Omental fat pad (tissue), 3 donors: ENCODE measurements at regions not wholly inside any gene's neighbourhood (a gene's known extent, or its start where the extent isn't known, plus 50 kb on each side); places are given as distances from the start of the nearest gene placed in this dataset.
"Not testable (repeated sequence)": the region's sequence is repeated elsewhere in the genome, so short reads cannot be mapped to it uniquely, and the experiment has no call there.

Source experiments
- ATAC-seq: fragments of 150-250 bp; one replicate; pipeline ENCODE4 v1.9.1; 2016; ENCODE audit warnings: mild to moderate bottlenecking, moderate library complexity; ENCODE audit not compliant: low FRiP score
- DNase-seq: peaks from one replicate; pipeline ENCODE4 v3.0.0-alpha.2; 2019; ENCODE audit warnings: low spot score
- TF ChIP-seq, protein P1 (sequence below), 3 donors: fragments of 450-650 bp; IDR thresholded peaks; one replicate each; pipeline ENCODE4 v1.5.1; 2016 to 2017; ENCODE audit warnings: antibody characterized with exemption in 3 of 3, mild to moderate bottlenecking in 3 of 3, moderate library complexity in 2 of 3

DNA sequence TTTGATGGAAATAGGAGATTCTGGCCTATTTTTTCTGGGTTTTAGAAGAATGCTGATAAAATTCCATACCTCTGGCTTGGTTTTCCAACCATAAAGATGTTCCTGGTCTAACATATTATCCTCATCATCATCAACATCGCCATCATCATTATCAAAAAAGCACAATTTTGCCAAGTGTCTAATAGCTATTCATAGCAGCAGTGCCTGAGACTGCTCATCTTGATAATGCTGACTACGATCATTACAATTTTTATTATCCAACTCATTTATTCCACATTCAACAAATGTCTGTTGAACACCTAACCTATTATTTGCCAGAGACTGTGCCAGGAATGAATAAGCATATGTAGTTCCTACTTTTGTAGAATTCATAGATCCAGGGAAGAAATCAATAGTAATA, 303.5 kb upstream of the GATB start:
- DNase-seq (no peak), ATAC-seq (no peak)
- TF ChIP-seq, protein P1, sequence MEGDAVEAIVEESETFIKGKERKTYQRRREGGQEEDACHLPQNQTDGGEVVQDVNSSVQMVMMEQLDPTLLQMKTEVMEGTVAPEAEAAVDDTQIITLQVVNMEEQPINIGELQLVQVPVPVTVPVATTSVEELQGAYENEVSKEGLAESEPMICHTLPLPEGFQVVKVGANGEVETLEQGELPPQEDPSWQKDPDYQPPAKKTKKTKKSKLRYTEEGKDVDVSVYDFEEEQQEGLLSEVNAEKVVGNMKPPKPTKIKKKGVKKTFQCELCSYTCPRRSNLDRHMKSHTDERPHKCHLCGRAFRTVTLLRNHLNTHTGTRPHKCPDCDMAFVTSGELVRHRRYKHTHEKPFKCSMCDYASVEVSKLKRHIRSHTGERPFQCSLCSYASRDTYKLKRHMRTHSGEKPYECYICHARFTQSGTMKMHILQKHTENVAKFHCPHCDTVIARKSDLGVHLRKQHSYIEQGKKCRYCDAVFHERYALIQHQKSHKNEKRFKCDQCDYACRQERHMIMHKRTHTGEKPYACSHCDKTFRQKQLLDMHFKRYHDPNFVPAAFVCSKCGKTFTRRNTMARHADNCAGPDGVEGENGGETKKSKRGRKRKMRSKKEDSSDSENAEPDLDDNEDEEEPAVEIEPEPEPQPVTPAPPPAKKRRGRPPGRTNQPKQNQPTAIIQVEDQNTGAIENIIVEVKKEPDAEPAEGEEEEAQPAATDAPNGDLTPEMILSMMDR (IDR thresholded peaks at IDR 0.05) = no peak

DNA sequence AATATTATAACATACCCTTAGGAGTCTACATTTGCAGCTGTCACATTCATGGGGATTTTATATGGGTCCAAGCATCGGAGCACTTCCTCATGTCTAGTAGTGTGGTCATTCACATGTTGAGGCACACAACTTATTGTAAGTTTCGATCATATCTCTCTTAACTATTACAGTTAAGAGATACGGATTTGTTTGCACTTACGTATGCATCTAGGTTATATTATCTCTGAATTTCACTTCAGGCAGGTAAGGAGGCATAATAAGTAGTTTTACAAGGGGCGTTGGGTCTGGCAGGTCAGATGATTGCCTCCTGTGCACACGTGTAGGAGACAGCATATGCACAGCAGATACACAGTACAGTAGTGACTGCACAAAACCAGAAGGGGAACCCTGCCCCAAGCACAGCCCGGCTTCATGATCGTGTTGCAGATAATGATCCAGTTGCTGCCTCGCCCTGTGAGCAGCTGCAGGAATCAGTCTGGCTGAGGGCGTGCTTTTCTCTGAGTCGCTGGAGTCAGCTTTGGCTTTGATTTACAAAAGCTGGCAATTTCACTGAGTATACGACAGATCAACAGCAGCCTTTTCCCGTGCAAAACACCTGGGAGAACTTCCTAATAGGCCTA, 302.9 kb upstream of the GATB start:
- DNase-seq (no peak), ATAC-seq (no peak)
- TF ChIP-seq, protein P1 (IDR thresholded peaks at IDR 0.05) = no peak

DNA sequence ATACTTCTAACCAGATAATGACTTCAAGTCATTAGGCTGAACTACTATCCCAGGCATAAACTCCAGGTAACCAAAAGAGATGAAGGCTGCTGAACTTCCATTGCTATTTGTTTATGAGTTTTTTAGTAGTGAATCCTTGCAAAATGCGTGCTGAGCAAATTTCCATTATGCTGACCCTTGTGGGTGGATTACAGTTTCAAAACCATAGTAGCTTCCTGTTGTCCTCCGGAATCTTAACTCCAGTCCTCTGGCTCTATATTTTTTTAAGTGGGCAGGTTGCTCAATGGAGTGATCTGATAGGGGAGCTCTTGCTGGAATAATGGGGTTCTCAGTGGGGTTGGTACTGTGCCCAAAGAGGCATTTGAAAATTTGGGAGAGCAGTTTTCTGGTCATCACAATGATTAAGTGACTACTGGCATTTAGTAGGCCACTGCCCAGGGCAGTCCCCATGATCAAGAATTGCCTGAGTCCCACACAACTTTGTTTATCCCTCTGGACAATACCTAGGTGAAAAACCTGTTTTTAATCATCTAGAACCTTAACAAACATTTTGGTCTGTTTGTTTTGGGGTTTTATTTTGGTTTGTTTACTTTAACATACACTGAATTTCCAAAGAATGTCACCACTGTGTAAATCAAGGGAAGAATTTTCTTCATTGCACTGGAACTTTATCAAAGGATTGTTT, 302.3 kb upstream of the GATB start:
- no peak for DNase-seq
- TF ChIP-seq, protein P1 (IDR thresholded peaks at IDR 0.05) = no peak

DNA sequence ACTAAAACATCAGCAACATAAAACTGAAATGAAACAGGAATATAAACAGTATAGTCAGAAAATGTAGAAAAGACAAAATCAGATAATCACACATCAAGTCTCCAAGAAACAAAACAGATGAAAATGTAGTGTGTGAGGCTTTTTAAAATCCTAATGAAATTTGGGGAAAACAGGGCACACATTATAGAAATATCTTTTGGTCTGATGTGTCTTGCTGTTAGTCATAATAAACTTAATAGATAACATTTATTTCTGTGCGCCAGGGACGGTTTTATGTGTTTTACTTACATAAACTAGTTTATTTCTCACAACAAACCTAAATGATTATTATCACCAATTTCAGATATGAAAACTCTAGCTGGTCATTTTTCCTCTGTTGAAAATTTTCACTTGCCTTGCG, 293.9 kb upstream of the GATB start:
- ATAC-seq (no peak), DNase-seq (no peak)
- TF ChIP-seq, protein P1 (IDR thresholded peaks at IDR 0.05) = no peak

More for the DNA sequence above, 302.3 kb upstream of the GATB start:
- ATAC-seq = no peak

DNA sequence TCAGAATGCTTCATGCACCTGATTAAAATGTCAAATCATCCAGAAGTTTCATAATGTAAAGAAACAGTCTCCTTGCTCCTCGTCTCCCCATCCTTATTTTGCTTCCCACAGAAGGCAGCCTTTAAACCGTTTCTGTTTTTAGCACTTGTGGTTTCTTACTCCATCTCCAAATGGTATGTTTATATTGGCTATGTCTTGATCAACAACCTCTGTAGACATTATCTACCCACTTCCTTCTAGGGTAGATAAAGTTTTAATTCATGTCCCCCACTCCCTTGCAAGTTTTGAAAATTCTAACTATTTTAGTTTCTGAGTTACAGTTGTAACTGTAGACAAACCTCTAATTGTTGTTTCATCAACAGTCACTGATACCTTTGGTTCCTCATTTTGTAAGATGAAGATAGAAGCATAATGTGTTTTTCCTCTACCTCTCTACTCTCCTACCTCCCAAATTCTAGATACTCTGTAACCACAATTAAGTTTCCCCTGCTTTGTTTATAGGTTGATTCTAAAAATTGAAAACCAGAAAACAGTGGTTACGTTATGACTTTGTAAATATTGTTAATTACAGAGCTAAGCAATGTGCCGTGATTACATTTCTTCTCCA, 291.7 kb upstream of the GATB start:
- ATAC-seq = no peak
- TF ChIP-seq, protein P1 (IDR thresholded peaks at IDR 0.05) = no peak
- no peak for DNase-seq

DNA sequence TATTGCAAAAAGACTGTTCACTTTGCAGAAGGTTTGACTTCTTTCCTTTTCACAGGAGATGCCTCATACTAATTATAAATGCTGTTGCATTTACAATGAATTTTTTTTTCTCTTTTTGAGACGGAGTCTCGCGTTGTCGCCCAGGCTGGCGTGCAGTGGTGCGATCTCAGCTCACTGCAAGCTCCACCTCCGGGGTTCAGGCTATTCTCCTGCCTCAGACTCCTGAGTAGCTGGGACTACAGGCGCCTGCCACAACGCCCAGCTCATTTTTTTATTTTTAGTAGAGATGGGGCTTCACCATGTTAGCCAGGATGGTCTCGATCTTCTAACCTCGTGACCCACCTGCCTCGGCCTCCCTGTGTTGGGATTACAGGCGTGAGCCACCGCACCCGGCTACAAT, 290.5 kb upstream of the GATB start:
- not testable (repeated sequence) for ATAC-seq

DNA sequence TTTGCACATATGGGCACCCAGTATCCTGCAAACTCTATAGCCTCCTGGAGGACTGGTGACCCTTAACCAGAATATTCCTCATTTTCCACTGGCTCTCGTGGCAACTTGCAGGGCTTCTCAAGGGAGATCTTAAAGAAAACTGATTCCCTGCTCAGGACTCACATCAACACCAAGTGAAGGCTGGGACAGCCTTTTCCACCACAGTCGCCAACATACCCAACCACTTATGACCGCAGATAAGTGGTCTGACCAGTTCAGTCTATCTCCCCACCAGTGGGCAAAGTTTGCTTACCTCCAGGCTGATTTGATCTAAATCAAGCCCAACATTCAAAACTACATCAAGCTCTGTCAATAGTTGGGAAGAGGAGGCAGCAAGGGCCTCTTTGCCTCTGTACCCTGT, 289.3 kb upstream of the GATB start:
- ATAC-seq = no peak
- no peak for DNase-seq

More for the DNA sequence above, 290.5 kb upstream of the GATB start:
- not testable (repeated sequence) for DNase-seq

More for the DNA sequence above, 289.3 kb upstream of the GATB start:
- TF ChIP-seq, protein P1 (IDR thresholded peaks at IDR 0.05) = no peak
